ENCODE measurements at regions not wholly inside any gene's neighbourhood (a gene's known extent, or its start where the extent isn't known, plus 50 kb on each side); places are given as distances from the start of the nearest gene placed in this dataset.
"Not testable (repeated sequence)": the region's sequence is repeated elsewhere in the genome, so short reads cannot be mapped to it uniquely, and the experiment has no call there.

GRCh38 chr4:100340512-100341485 lies 150.5 kb upstream of the DDIT4L start:
- ChIA-PET CTCF (no interaction called here), POLR2A (no interaction called here)
- no peak for DNase-seq (ENCODE audit: extremely low spot score)
- TF ChIP-seq TARDBP (IDR thresholded peaks at IDR 0.05) = no peak
- no peak for TF ChIP-seq ARNT (IDR thresholded peaks at IDR 0.05)
- no peak for TF ChIP-seq FOXA1 (IDR thresholded peaks at IDR 0.05)
- no peak for TF ChIP-seq FOXM1 (IDR thresholded peaks at IDR 0.05; ENCODE audit: borderline replicate concordance)
- TF ChIP-seq NFRKB (IDR thresholded peaks at IDR 0.05) = no peak
- TF ChIP-seq L3MBTL2 (conservative IDR thresholded peaks at IDR 0.05) = no peak
- TF ChIP-seq SUZ12 (IDR thresholded peaks at IDR 0.05) = no peak
- no peak for TF ChIP-seq FOXK2 (IDR thresholded peaks at IDR 0.05)
- TF ChIP-seq ZNF384 (IDR thresholded peaks at IDR 0.05) = no peak
- TF ChIP-seq CTBP1 (IDR thresholded peaks at IDR 0.05; ENCODE audit: borderline replicate concordance) = no peak
- TF ChIP-seq PKNOX1 (IDR thresholded peaks at IDR 0.05) = no peak
- no peak for TF ChIP-seq BHLHE40 (IDR thresholded peaks at IDR 0.05; ENCODE audit: borderline replicate concordance)

- no peak for DNase-seq (ENCODE audit: extremely low spot score)
- CTCF ChIA-PET = no interaction called here
- POLR2A ChIA-PET = no interaction called here
- TF ChIP-seq CTBP1 (IDR thresholded peaks at IDR 0.05; ENCODE audit: borderline replicate concordance) (no peak), HDGF (IDR thresholded peaks at IDR 0.05; ENCODE audit: borderline replicate concordance) (no peak), NFRKB (IDR thresholded peaks at IDR 0.05) (no peak), L3MBTL2 (conservative IDR thresholded peaks at IDR 0.05) (no peak), TARDBP (IDR thresholded peaks at IDR 0.05) (no peak), ZNF384 (IDR thresholded peaks at IDR 0.05) (no peak), PKNOX1 (IDR thresholded peaks at IDR 0.05) (no peak), SP1 (IDR thresholded peaks at IDR 0.05) (no peak), FOXA1 (IDR thresholded peaks at IDR 0.05) (no peak), FOXM1 (IDR thresholded peaks at IDR 0.05; ENCODE audit: borderline replicate concordance) (no peak), BHLHE40 (IDR thresholded peaks at IDR 0.05; ENCODE audit: borderline replicate concordance) (no peak), LEF1 (IDR thresholded peaks at IDR 0.05; ENCODE audit: borderline replicate concordance) (no peak), ARNT (IDR thresholded peaks at IDR 0.05) (no peak), FOXK2 (IDR thresholded peaks at IDR 0.05) (no peak)
Observed at GRCh38 chr4:100339870-100340269, 149.6 kb upstream of the DDIT4L start.

GRCh38 chr4:100333491-100333890 lies 143.2 kb upstream of the DDIT4L start:
- DNase-seq (ENCODE audit: extremely low spot score); POLR2A ChIA-PET; CTCF ChIA-PET: not testable (repeated sequence)

GRCh38 chr4:100317032-100317864 lies 127.0 kb upstream of the DDIT4L start:
- no peak for TF ChIP-seq ZNF384 (IDR thresholded peaks at IDR 0.05)
- no peak for TF ChIP-seq LEF1 (IDR thresholded peaks at IDR 0.05; ENCODE audit: borderline replicate concordance)
- no peak for TF ChIP-seq BHLHE40 (IDR thresholded peaks at IDR 0.05; ENCODE audit: borderline replicate concordance)
- TF ChIP-seq TARDBP (IDR thresholded peaks at IDR 0.05) = no peak
- TF ChIP-seq ARNT (IDR thresholded peaks at IDR 0.05) = no peak
- TF ChIP-seq ELF4 (IDR thresholded peaks at IDR 0.05) = no peak
- TF ChIP-seq L3MBTL2 (conservative IDR thresholded peaks at IDR 0.05) = no peak
- TF ChIP-seq FOXK2 (IDR thresholded peaks at IDR 0.05) = no peak
- no peak for TF ChIP-seq CTBP1 (IDR thresholded peaks at IDR 0.05; ENCODE audit: borderline replicate concordance)
- no peak for TF ChIP-seq SP1 (IDR thresholded peaks at IDR 0.05)
- TF ChIP-seq NFRKB (IDR thresholded peaks at IDR 0.05) = no peak
- TF ChIP-seq PKNOX1 (IDR thresholded peaks at IDR 0.05) = no peak
- no peak for TF ChIP-seq FOXM1 (IDR thresholded peaks at IDR 0.05; ENCODE audit: borderline replicate concordance)
- no peak for TF ChIP-seq HDGF (IDR thresholded peaks at IDR 0.05; ENCODE audit: borderline replicate concordance)
- no peak for TF ChIP-seq SUZ12 (IDR thresholded peaks at IDR 0.05)
- TF ChIP-seq FOXA1 (IDR thresholded peaks at IDR 0.05) = no peak
- CTCF ChIA-PET = no interaction called here
- DNase-seq (ENCODE audit: extremely low spot score) = no peak
- POLR2A ChIA-PET = no interaction called here

GRCh38 chr4:100314057-100314456 lies 123.8 kb upstream of the DDIT4L start:
- CTCF ChIA-PET = no interaction called here
- POLR2A ChIA-PET = no interaction called here
- DNase-seq (ENCODE audit: extremely low spot score) = no peak
- TF ChIP-seq FOXA1 (IDR thresholded peaks at IDR 0.05) (no peak), FOXK2 (IDR thresholded peaks at IDR 0.05) (no peak), PKNOX1 (IDR thresholded peaks at IDR 0.05) (no peak), ZNF384 (IDR thresholded peaks at IDR 0.05) (no peak), L3MBTL2 (conservative IDR thresholded peaks at IDR 0.05) (no peak), SP1 (IDR thresholded peaks at IDR 0.05) (no peak), BHLHE40 (IDR thresholded peaks at IDR 0.05; ENCODE audit: borderline replicate concordance) (no peak)
